GM18499 (cell line): ENCODE measurements at regions not wholly inside any gene's neighbourhood (a gene's known extent, or its start where the extent isn't known, plus 50 kb on each side); places are given as distances from the start of the nearest gene placed in this dataset.

Source experiments
- ATAC-seq: cut with Tn5 transposase; IDR thresholded peaks from one replicate; pipeline ENCODE4 v1.9.1; 2021; ENCODE audit warnings: moderate number of reproducible peaks; ENCODE audit not compliant: insufficient read depth, unreplicated experiment

GRCh38 chr18:43866696-43867095, 589.4 kb upstream of the SYT4 start:
- no peak for ATAC-seq

- no peak for ATAC-seq
Observed at GRCh38 chr18:43868497-43868995, 591.3 kb upstream of the SYT4 start.

DNA sequence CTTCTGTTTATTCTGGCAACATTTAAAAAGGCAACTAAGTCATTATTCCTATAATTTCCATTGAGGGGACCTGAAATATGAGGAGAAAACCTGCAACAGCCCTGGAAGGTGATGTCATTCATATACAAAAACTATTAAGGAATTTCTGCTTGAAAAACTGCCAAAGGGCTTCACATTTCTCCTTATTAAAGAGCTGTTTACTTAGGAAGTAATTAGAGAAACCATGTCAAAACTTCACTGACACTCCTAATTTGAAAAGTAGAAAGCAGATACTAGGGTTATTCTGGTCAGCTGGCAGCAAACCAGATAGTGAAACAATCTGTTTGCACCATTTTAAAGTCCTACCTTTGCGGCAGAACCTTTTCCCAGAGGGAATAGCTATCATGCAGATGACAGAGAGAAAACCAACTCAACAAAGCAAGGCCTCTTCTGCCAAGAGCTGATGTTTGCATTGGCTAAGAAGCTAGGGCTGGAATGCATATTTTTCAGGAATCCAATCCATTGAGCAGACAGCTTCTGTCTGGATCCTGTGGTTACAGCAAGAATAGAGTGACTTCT, 592.2 kb upstream of the SYT4 start:
- ATAC-seq = no peak

DNA sequence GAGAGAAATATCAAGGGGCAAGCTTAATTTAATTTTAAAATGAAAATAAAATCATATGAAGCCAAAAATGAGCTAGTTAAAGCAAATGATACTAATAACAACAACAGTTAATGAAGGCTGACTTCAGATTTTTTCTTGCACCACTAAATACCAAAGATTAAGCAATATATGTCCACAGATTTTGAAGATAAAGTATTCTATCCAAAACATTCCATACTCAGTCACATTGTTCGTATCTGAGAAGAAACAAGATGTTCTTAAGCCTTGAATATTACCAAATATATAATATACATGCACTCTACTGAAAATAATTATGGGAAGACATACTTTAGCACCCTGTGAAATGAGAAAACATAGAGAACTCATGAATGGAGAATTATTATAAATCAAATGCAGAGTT, 593.3 kb upstream of the SYT4 start:
- ATAC-seq = no peak

DNA sequence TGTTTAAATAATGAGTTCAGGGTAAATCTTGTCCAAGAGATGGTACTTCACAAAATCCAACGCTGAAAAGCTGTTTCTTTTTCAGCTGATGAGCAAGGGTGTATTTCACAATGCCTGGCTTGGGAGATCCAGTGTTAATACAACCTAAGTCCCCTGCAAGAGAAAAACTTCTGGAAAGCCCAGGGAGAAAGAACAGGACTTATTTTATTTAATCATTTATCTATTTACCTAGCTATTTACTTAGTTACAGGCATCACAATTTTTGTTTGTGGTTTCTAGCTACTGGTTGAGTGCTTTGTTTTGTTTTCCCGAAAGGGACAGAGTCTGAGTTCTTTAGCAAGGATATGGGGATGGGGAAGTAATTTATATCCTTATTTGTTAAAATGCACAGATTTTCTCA, 598.2 kb upstream of the SYT4 start:
- no peak for ATAC-seq

DNA sequence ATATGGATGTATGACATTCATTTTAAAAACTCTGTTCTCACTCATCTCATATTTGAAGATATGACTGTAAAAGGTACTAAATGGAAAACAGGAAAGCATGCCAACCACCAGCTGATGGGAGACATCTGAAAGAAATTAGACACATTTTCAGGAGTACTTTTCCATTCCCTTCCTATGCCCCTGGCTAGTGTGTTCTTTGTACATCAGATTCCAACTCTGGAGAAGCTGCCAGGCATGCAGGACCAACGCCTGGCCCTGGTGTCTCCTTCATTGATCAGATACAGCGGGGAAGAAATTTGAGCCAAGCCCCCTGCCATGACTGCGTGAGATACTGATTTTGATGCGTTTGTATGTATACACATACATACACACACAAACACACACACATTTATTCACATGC, 599.0 kb upstream of the SYT4 start:
- no peak for ATAC-seq

GRCh38 chr18:43876748-43877147, 599.5 kb upstream of the SYT4 start:
- ATAC-seq = no peak

DNA sequence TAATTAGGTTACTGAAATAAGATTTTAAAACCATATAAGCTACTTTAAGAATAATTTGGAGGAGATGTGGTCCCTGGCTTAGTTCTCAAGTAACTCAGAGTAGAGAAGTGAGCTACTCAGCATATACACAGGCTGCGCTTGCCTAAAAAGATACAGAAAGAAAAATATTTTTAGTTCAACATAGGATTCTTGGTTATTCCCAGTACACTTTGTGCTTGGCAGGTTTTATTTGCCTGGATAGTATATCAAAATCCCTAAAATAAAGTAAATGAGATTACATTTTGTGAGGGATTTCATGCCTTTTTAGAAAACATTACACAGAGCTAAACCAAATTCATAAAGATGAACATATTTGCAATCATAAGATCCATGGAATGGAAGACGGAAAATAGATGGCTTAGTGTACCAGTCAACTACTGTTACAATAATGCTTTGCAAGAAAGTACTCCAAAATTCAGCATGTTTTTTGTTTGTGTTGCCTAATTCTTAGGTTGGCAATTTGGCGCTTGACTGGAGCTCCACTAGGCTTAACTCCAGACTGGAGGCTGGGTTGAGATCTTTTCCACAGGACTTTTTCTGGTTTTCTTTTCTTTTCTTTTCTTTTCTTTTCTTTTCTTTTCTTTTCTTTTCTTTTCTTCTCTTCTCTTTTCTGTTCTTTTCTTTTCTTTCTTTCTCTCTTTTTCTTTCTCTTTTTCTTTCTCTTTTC, 600.5 kb upstream of the SYT4 start:
- no peak for ATAC-seq

DNA sequence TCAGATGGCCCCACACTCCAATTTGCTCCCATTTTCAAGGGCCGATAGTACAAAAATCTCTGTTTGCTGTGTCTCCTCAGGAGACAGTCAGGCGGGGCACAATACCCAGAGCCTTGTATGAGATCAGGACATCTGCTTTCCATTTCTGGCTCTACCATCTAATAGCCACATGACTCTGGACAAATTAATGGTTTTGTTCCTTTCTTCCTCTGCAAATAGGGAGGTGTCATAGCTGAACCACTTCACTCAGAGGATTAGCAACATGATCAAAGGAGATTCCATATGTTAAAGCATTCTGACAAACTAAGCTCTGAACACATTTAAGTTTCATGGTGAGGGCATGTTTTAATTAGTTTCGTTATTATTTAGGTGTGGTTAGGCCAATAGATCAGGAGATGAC, 602.1 kb upstream of the SYT4 start:
- ATAC-seq = no peak

DNA sequence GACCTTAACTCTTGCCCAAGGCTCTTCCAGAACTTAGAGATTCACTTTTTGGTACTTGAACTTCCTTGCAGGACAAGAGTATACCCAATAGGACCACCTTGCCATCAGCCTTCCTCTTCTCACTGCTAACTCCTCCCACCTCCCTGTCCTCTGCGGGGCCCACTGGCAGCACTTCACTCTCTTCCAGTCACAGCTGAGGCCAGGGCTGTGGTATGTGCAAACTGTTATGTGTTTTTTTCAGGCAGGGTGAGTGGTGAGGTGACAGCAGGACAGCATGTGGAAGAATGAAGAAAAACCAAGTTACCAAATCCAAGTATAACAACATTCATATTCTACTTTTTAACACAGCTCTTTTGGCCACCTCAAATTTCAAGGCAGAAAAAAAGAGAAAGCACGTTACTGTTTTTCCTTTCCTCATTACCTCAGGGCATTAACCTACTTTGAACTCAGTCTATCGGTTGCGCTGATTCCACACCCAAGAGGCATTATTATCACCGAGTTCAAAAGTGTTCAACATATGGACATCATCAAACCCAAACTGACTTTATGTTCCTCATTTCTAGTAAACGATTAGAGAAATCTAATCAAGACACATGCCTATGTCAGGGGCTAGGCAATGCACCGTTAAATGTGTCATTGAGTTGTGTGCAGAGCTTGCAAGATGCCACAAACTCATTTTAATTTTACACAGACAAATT, 605.2 kb upstream of the SYT4 start:
- ATAC-seq = no peak

DNA sequence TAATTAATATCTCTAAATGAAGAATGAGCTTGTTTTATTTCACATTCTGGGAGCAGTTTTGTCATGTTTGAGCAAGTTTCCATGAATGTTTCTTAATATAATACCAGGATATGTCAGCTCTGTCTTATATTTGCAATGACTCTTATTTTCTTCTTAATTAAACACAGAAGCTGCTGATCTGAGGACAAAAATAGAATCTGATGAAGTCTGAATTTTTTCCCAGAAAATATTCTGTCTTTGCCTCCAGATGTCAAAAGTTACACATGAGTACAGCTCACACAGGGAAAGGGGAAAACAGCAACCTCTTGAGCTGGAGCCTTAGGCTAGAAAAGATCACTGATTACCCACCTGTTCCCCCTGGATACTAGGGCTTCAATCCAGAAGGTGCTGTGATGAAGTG, 606.6 kb upstream of the SYT4 start:
- no peak for ATAC-seq

- no peak for ATAC-seq
Observed at GRCh38 chr18:43886341-43886740, 609.1 kb upstream of the SYT4 start.

DNA sequence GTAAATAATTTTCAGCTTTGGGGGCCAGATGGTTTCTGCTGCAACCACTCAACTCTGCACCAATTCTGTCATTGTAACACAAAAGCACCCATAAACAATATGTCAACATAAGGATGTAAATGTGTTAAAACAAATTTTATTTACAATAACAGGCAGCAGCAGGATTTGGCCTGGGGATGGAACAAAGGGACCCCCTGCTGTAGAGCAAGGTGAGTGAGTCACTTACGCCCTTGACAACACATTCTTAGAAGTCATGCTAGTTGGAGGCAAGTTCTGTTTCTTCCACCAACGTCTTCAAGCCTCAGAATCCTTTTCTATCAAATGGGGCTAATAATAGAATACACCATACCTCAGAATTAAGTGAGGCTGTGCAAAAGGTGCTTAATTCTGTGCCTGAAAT, 610.2 kb upstream of the SYT4 start:
- no peak for ATAC-seq

- ATAC-seq = no peak
Observed at GRCh38 chr18:43888598-43888997, 611.3 kb upstream of the SYT4 start.

DNA sequence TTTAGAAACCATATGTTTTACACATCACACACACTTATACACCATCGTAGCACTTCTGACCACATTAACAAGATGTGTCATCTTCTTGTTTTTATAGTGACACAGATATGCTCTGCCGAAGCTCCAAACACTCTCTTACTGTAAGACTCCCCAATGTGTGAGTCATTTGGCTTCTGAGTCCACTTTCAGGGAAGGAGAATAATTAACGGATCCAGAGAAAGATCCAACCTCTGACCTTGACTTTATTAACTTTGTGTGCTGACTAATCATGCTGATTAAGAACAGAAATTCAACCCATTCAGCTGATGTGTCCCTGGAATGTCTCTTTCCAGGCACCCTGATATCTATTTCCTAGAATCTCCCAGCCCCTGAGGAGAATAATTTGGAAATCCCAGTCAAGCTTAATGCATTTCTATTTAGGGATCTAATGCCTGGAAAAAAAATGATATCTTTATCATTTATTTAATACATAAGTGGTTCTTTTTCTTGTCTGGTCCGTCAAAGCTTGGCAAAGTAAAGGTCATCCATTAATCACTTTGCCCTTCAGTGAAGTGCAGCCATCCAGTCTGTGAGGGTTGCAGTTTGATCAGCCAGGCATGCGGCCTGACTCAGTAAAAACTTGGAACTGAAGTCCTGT, 615.8 kb upstream of the SYT4 start:
- ATAC-seq = no peak

- no peak for ATAC-seq
Observed at GRCh38 chr18:43904209-43904837, 627.0 kb upstream of the SYT4 start.

GRCh38 chr18:43914018-43914417, 636.7 kb upstream of the SYT4 start:
- no peak for ATAC-seq

- ATAC-seq = no peak
Observed at GRCh38 chr18:43916984-43917383, 639.7 kb upstream of the SYT4 start.

DNA sequence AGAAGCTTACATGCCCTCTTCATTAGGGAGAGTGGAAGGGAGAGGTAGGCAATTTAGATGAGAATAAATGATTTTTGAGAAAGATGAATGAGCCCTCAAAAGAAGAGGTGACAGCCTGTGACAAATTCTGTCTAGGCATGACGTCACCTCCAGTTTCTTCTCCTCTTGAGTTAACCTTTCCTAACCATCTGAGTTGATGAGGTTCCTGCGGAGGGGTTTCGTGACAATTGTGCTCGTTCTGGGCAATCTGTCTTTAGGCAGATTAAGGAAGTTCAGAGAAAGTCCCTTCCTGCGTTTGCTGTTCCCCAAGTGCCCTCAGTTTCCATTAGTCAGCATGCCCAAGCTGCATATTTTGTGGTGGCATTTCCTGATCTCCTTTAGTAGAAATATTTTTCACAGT, 640.2 kb upstream of the SYT4 start:
- no peak for ATAC-seq

DNA sequence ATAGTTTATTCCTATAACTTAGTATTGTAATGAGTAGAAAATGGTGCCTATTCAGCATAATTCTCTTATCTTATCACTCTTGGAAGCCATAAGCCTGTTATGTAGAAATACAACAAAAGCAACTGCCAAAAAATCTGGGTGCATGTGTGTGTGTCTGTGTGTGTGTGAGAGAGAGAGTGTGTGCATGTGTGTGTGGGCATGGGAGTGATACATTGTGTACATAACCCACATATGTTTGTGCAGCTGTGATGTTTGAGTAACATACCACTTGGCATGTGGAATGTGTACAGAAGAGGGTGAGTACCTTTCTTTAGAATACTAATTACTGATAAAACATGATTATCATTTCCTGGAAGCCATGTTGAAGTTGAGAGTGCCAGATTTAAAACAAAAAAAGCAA, 642.3 kb upstream of the SYT4 start:
- ATAC-seq = no peak

- ATAC-seq = no peak
Observed at GRCh38 chr18:43931439-43931838, 654.1 kb upstream of the SYT4 start.
